HUES48 (cell line): ENCODE measurements at regions not wholly inside any gene's neighbourhood (a gene's known extent, or its start where the extent isn't known, plus 50 kb on each side); places are given as distances from the start of the nearest gene placed in this dataset.

Source experiments
- H3K27ac ChIP-seq: one replicate; pipeline ENCODE4 v1.7.0; 2013; ENCODE audit warnings: low read depth, low read length, inconsistent platforms
- H3K27me3 ChIP-seq: 2 replicates; pipeline ENCODE4 v1.6.1; 2013; ENCODE audit warnings: mild to moderate bottlenecking, low read length; ENCODE audit not compliant: control insufficient read depth, insufficient read depth
- H3K36me3 ChIP-seq: 2 replicates; pipeline ENCODE4 v1.6.1; 2013; ENCODE audit warnings: low read length; ENCODE audit not compliant: control insufficient read depth, insufficient read depth
- H3K4me1 ChIP-seq: 2 replicates; pipeline ENCODE4 v1.6.1; 2013; ENCODE audit warnings: mild to moderate bottlenecking, low read length; ENCODE audit not compliant: control insufficient read depth, insufficient read depth
- H3K4me3 ChIP-seq: 2 replicates; pipeline ENCODE4 v1.5.1; 2013; ENCODE audit warnings: mild to moderate bottlenecking, low read depth, low read length
- H3K9ac ChIP-seq: 2 replicates; pipeline ENCODE4 v1.6.1; 2013; ENCODE audit warnings: mild to moderate bottlenecking, low read depth, low read length, moderate library complexity
- H3K9me3 ChIP-seq: 2 replicates; pipeline ENCODE4 v1.6.1; 2013; ENCODE audit warnings: low read length; ENCODE audit not compliant: control insufficient read depth, insufficient read depth

DNA sequence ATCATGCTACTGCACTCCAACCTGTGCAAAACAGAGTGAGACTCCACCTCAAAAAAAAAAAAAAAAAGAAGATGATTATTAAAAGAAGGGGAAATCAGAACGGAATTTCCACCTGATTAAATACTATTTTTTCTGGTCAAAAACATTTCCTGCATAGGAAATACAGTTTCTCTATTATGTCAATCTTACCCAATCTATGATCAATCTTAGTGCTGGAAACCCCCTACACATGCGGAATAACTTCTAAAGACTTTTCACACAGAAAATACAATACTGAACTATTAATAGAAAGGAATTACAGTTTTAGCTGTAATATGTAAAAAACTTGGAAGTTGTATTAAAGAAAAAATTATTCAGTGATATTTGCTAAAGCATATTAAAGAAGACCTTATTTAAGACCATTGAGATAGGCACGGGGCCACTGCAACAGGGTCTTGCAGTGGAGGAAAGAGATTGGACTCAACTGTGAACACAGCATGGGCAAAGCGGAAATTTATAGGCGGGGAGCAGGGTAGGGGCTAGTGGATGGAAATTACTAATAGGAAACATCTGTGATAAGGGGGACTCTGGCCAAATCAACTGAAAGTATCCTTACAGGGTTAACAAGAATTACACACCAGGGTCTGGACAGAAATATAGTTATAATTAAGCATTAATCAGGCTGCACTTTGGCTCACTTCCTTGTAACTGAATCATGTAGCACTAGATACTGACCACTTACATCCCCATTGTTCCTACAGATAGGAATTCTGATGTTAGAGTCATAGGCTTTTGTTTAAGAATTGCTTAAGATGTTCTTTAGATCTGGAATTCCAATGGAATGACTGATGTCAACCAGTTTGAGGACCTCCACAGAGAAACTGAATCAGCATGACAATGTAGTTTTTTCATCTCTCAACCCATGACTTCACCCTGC lies 411.5 kb upstream of the DDI1 start:
- peak overlapping the region; percentile 72 for H3K27ac ChIP-seq
- no peaks in the 10 kb centered on the region for H3K9me3 ChIP-seq
- H3K27me3 ChIP-seq, result no peaks in the 10 kb centered on the region
- H3K9ac ChIP-seq, result no peak overlapping the region
- H3K36me3 ChIP-seq, result no peaks in the 10 kb centered on the region
- no peak overlapping the region for H3K4me3 ChIP-seq
- peaks cover 14% of the 10 kb centered on the region for H3K4me1 ChIP-seq

DNA sequence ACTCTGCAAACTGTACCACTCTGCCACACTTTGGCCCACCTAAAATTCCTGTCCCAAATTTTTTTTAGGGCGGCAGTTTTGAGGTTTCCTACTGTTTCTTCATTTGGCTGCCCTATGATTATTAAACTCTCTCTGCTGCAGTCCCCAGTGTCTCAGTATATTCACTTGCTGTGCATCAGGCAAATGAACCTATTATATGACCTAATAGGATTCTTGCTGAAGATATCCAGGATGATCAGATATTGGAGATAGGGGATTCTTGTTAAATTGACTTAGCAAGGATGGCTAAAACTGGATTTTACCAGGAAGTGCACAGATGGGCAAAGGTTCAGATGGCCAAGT lies 410.8 kb upstream of the DDI1 start:
- Histone ChIP-seq H3K27ac (peak overlapping the region; percentile 68), H3K9me3 (no peaks in the 10 kb centered on the region), H3K4me3 (no peak overlapping the region), H3K36me3 (no peaks in the 10 kb centered on the region), H3K27me3 (no peaks in the 10 kb centered on the region), H3K4me1 (peaks cover 14% of the 10 kb centered on the region), H3K9ac (no peak overlapping the region)

DNA sequence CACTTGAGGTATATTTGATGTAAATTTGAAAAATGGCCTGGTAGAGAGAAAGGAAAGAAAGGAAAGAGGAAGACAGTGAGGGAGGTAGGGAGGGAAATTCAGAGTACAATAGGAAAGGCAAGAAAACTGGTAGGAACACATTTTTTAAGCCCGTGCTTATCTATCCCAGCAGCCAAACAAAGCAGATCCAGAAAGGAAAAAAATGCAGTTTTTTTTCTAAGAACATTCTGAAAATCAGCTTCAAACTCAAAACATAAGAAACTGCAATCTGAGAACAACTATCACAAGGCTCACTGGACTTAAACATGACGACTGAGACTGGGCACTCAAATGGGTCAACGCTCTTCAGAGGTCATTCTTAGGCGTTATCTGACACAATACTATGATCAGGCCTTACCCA lies 408.3 kb upstream of the DDI1 start:
- no peak overlapping the region for H3K4me3 ChIP-seq
- no peak overlapping the region for H3K9ac ChIP-seq
- no peak overlapping the region for H3K27ac ChIP-seq
- no peaks in the 10 kb centered on the region for H3K9me3 ChIP-seq
- no peaks in the 10 kb centered on the region for H3K36me3 ChIP-seq
- no peaks in the 10 kb centered on the region for H3K27me3 ChIP-seq
- peaks cover 16% of the 10 kb centered on the region for H3K4me1 ChIP-seq

DNA sequence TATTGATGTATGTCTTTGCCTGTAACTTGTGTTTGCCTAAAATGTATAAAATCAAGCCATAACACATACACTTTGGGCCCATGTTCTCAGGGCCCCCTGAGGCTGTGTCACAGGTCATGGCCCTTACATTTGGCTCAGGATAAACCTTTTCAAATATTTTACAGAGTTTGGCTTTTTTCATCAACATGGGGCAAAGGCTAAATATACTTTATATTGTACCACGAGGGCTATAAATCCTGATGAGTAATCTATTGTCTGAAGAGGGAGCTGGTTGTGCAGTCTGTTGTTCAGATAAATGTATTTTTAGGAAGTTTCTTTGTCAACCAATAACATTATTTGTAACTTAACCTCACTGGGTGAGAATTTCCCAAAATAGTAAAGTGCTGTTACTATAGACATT lies 404.6 kb upstream of the DDI1 start:
- no peaks in the 10 kb centered on the region for H3K36me3 ChIP-seq
- H3K9me3 ChIP-seq, result no peaks in the 10 kb centered on the region
- H3K27ac ChIP-seq, result no peak overlapping the region
- H3K4me1 ChIP-seq, result peaks cover 16% of the 10 kb centered on the region
- H3K27me3 ChIP-seq, result no peaks in the 10 kb centered on the region
- H3K9ac ChIP-seq, result no peak overlapping the region
- no peak overlapping the region for H3K4me3 ChIP-seq

DNA sequence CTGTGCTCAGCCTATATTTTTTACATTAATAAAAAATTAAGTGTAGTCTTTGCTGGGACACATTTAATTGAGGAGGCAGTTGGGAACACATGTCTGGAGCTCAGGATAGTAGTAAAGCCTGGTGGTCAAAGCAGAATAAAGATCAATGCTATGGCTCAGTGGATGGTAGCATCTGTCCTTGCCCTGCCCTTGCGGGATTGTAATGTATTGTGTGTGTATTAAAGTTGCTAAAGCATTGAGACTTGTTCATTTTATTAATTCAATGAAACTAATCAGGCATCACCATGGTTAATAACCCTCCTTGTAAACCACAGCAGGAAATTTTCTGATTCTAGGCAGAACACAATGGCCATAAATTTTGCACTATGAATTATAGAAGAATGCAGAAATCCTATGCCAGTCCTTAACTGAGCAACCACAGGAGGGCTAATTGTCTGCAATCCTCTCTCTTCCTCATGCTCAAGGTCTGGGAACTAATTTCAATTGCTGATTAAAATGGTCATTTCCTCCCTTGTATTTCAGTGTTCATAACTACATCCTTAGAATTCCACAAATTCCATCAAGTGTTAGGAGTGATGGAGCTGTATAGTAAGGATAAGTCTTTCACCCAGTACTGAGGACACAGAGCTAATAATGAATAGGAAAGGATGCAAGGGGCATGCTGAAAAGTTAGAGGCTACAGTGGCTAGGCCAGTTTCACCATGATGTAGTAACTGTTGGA lies 403.2 kb upstream of the DDI1 start:
- Histone ChIP-seq H3K27me3 (no peaks in the 10 kb centered on the region), H3K36me3 (no peaks in the 10 kb centered on the region), H3K27ac (peak overlapping the region; percentile 17), H3K4me3 (no peak overlapping the region), H3K9me3 (no peaks in the 10 kb centered on the region), H3K4me1 (peaks cover 23% of the 10 kb centered on the region), H3K9ac (no peak overlapping the region)

DNA sequence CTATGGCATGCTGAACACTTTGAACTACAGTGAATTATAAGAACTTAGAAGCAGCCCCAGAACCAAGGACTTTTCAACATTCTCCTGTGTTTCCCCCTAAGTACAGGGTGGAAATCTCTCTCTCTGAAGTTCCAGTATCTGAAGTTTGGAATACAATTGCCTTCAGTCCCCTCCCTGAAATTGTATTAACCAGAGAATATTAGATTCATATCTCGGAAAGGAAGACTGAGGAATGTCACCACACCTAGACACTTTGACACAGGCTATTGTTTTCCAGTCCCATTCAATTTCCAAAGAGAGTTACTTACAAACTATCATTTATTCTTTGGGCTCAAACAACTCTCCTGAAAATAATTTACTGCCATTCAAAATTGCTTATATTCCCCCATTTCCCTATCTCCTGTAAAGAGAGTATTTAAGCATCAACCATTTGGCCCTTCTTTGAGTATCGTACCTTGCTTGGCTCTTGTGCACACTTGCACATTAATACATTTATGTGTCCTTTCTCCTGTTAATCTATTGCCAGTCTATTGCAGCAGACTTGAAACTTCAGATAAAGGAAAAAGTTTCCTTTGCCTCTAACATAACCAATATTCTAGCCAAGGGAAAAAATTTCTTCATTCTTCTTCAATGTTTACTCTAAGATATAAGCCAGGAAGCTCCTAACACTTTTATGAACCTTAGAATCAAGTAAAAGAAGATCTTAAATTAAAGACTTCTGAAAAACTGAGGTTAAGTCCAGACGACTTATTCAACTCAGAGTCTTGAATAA lies 402.4 kb upstream of the DDI1 start:
- no peak overlapping the region for H3K4me3 ChIP-seq
- no peak overlapping the region for H3K9ac ChIP-seq
- no peak overlapping the region for H3K27ac ChIP-seq
- H3K27me3 ChIP-seq, result no peaks in the 10 kb centered on the region
- no peaks in the 10 kb centered on the region for H3K36me3 ChIP-seq
- peaks cover 28% of the 10 kb centered on the region for H3K4me1 ChIP-seq
- no peaks in the 10 kb centered on the region for H3K9me3 ChIP-seq

DNA sequence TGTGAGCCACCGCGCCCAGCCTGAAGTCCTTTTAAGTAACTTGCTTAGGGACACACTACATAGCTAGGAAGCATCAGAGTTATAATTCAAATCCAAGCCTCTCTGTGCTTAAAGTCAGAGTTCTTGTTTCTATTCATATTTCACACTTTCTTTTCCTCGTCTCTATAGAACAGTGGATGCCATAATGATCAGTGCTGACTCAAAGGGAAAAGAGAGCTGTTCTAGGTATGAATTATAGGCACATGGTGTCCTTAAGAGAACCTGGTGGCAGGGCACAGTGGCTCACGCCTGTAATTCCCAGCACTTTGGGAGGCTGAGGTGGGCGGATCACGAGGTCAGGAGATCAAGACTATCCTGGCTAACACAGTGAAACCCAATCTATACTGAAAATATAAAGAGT lies 400.2 kb upstream of the DDI1 start:
- H3K36me3 ChIP-seq, result no peaks in the 10 kb centered on the region
- H3K9me3 ChIP-seq, result no peaks in the 10 kb centered on the region
- no peak overlapping the region for H3K27ac ChIP-seq
- H3K4me1 ChIP-seq, result peaks cover 30% of the 10 kb centered on the region
- H3K27me3 ChIP-seq, result no peaks in the 10 kb centered on the region
- H3K4me3 ChIP-seq, result no peak overlapping the region
- no peak overlapping the region for H3K9ac ChIP-seq

DNA sequence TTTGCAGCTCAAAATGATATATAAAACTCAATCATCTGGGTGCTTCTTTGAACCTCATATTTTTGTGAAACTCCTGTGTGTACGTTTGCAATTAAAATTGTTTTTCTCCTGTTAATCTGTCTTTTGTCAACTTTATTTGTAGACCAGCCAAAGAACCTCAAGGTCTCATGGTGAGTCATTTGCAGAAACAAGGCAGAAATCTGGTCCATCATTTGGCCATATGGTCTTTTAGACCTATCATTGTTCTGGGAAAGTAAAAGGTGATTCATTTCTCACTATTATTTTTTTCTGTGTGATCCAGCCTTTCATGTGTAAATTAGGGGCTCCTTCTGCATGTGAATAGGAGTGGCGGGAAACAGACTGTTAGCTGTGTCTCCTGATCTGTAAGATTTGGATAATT lies 399.1 kb upstream of the DDI1 start:
- no peak overlapping the region for H3K4me3 ChIP-seq
- H3K36me3 ChIP-seq, result no peaks in the 10 kb centered on the region
- no peaks in the 10 kb centered on the region for H3K9me3 ChIP-seq
- peak overlapping the region; percentile 52 for H3K27ac ChIP-seq
- no peaks in the 10 kb centered on the region for H3K27me3 ChIP-seq
- peaks cover 30% of the 10 kb centered on the region for H3K4me1 ChIP-seq
- H3K9ac ChIP-seq, result no peak overlapping the region

DNA sequence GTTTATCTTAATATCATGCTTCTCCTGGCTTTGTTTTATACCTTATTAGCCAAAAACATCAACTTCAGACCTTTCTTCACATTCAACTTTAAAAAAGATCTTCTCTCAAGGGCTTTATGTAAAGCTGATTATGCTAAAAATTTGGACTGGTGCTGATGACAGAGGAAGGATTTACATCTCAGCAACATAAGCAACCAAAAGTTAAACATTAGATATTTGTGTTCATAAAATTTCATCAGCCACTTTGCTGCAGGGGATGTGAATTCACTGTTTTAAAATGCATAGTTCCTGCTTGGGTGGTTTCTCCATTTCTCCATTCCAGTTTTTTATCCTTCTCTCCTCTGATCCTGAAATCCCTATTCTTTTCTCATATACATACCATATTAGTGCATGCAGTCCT lies 398.6 kb upstream of the DDI1 start:
- Histone ChIP-seq H3K4me1 (peaks cover 30% of the 10 kb centered on the region), H3K36me3 (no peaks in the 10 kb centered on the region)

DNA sequence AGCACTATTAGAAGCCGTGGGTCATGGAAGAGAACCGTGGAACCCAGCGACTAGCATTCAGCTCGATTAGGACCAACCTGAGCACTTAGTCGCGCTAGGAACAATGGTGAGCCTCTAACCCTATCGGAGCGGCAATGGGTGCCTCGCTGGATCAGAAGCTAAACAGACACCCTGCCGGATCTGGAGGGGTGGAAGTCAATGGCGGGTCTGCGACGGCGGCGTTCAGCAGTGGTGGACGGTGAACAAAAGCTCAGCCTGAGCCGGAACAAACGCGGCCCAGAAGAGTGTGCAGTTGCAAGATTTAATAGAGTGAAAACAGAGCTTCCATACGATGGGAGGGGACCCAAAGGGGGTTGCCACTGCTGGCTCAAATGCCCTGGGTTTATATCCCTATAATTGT lies 391.8 kb upstream of the DDI1 start:
- Histone ChIP-seq H3K4me3 (no peak overlapping the region), H3K27me3 (no peaks in the 10 kb centered on the region), H3K36me3 (no peaks in the 10 kb centered on the region), H3K4me1 (no peaks in the 10 kb centered on the region), H3K9ac (no peak overlapping the region), H3K9me3 (no peaks in the 10 kb centered on the region), H3K27ac (no peak overlapping the region)

More for the DNA sequence above, 398.6 kb upstream of the DDI1 start:
- peak overlapping the region; percentile 52 for H3K27ac ChIP-seq
- H3K27me3 ChIP-seq, result no peaks in the 10 kb centered on the region
- no peak overlapping the region for H3K9ac ChIP-seq
- H3K4me3 ChIP-seq, result no peak overlapping the region
- no peaks in the 10 kb centered on the region for H3K9me3 ChIP-seq

DNA sequence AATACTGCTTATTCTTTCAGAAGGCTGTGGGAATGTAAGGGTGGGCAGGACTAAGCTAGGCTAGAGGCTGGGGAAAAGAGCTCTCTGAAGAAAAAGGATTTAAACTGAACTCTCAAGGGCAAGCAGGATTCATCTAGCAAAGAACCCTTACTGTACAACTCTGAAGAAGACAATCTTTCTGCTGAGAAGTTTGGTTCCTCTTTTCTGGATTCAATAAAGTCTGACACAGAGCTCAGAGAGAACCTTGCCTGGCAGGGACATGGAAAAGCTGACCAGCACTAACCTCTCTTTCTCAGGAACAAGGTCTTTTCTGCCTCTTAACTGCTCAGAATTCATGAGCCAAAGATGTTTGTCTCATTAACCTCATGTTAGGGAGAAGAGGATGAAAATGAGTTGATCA lies 388.4 kb upstream of the DDI1 start:
- Histone ChIP-seq H3K4me3 (no peak overlapping the region), H3K4me1 (no peaks in the 10 kb centered on the region), H3K9ac (no peak overlapping the region), H3K27ac (no peak overlapping the region), H3K27me3 (no peaks in the 10 kb centered on the region), H3K36me3 (no peaks in the 10 kb centered on the region), H3K9me3 (peaks cover 9% of the 10 kb centered on the region)
